ENCODE measurements at regions not wholly inside any gene's neighbourhood (a gene's known extent, or its start where the extent isn't known, plus 50 kb on each side); places are given as distances from the start of the nearest gene placed in this dataset.

DNA sequence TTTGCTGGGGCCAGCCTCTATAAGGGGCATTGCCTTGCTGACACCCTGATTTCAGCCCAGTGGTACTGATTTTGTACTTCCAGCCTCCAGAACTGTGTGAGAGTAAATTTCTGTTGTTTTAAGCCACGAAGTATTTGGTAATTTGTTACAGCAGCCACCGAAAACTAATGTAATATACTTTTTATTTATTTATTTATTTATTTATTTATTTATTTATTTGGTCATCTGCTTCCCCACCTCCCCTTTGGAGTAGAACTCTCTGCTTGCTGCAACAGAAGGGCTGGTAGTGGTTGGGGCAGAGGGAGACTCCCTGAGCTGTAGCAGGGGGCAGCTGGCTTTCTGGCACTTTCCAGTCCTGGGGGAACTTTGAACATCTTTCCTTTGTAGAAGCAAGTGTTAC lies 128.4 kb upstream of the RAG2 start:
- Histone ChIP-seq H3K4me3 (ENCODE audit: low read length) (no peak overlapping the region), H3K27ac (ENCODE audit: low read depth, low read length) (no peak overlapping the region), H3K4me1 (ENCODE audit: insufficient read depth, low read length) (no peaks in the 10 kb centered on the region), H3K9me3 (ENCODE audit: low read length) (no peaks in the 10 kb centered on the region), H3K27me3 (ENCODE audit: insufficient read depth, low read length, poor library complexity, severe bottlenecking) (no peaks in the 10 kb centered on the region), H3K36me3 (ENCODE audit: insufficient read depth, low read length) (no peaks in the 10 kb centered on the region)
- Mint-ChIP-seq H3K36me3 (peaks cover 0 to under 1% (median 0%) of the 10 kb centered on the region in 3 donors), H3K4me1 (no peaks in the 10 kb centered on the region), H3K27ac (no peak overlapping the region), H3K27me3 (peaks cover 9 to 64% of the 10 kb centered on the region in 2 donors), H3K9me3 (no peaks in the 10 kb centered on the region), H3K4me3 (no peak overlapping the region)
- no peak for DNase-seq
- CTCF ChIA-PET = no interaction called here
- POLR2A ChIA-PET = no interaction called here

DNA sequence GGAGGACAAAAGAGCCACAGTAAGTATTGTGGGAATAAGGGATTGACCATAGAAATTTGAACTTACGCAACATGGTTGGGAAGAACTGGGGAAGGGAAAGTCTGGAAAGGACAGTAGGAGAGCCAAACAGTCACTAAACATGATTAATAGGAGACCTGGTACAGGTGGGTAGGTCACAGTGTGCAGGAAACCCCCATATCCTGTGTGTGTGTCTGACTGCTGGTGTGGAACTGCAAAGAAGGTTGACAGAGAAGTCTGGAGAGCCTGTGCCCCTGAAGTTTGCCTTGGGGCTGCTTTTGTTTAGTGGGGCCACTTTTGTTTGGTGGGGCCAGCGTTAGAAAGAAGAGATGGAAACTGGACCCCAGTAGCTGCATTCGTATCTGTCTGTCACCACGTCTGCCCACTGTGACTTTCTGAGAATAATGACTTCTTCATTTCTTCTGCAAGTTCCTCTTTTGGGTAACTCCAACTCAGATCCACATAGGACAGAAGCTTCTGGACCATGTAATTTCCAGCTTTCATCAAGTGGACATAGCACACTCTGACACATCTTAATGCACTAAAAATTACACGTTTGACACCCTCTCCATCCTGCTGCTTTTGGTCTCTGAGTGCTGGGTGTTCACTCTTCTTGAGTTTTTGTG lies 126.8 kb upstream of the RAG2 start:
- POLR2A ChIA-PET = no interaction called here
- Histone ChIP-seq H3K4me1 (ENCODE audit: insufficient read depth, low read length) (no peaks in the 10 kb centered on the region), H3K27ac (ENCODE audit: low read depth, low read length) (no peak overlapping the region), H3K36me3 (ENCODE audit: insufficient read depth, low read length) (no peaks in the 10 kb centered on the region), H3K27me3 (ENCODE audit: insufficient read depth, low read length, poor library complexity, severe bottlenecking) (no peaks in the 10 kb centered on the region), H3K9me3 (ENCODE audit: low read length) (no peaks in the 10 kb centered on the region), H3K4me3 (ENCODE audit: low read length) (no peak overlapping the region)
- CTCF ChIA-PET = no interaction called here
- no peak for DNase-seq
- Mint-ChIP-seq H3K36me3 (peaks cover 0 to 2% (median 0%) of the 10 kb centered on the region in 3 donors), H3K4me3 (no peak overlapping the region), H3K27me3 (peaks cover 11 to 51% of the 10 kb centered on the region in 2 donors), H3K9me3 (no peaks in the 10 kb centered on the region), H3K27ac (no peak overlapping the region), H3K4me1 (no peaks in the 10 kb centered on the region)

DNA sequence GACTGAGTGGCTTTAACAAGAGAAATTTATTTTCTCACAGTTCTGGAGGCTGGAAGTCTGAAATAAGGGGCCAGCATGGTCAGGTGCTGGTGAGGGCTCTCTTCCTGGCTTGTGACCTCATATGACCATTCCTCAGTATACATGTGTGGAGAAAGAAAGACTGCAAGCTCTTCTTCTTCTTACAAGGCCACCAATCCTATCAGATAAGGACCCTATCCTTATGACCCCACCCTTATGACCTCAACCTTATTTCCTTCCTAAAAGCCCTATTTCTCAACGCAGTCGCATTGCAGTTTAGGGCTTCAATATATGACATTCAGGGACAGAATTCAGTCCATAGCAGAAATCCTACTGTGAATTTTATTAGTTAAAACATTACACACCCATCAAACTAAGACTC lies 124.4 kb upstream of the RAG2 start:
- ChIA-PET CTCF (interaction anchor here (2.4 kb wide), 1 partner anchor 24 kb away, joined by 7 read pairs; no protein-coding TSS in a partner anchor), POLR2A (no interaction called here)
- Histone ChIP-seq H3K27me3 (ENCODE audit: insufficient read depth, low read length, poor library complexity, severe bottlenecking) (no peaks in the 10 kb centered on the region), H3K27ac (ENCODE audit: low read depth, low read length) (no peak overlapping the region), H3K4me1 (ENCODE audit: insufficient read depth, low read length) (no peaks in the 10 kb centered on the region), H3K9me3 (ENCODE audit: low read length) (no peaks in the 10 kb centered on the region), H3K36me3 (ENCODE audit: insufficient read depth, low read length) (no peaks in the 10 kb centered on the region), H3K4me3 (ENCODE audit: low read length) (no peak overlapping the region)
- H3K36me3 Mint-ChIP-seq = peaks cover 0 to 2% (median 0%) of the 10 kb centered on the region in 3 donors
- H3K27me3 Mint-ChIP-seq = peaks cover 8 to 32% of the 10 kb centered on the region in 2 donors
- H3K4me1 Mint-ChIP-seq = no peaks in the 10 kb centered on the region
- no peak for DNase-seq
- no peak overlapping the region for H3K4me3 Mint-ChIP-seq
- no peak overlapping the region for H3K27ac Mint-ChIP-seq
- H3K9me3 Mint-ChIP-seq = no peaks in the 10 kb centered on the region

DNA sequence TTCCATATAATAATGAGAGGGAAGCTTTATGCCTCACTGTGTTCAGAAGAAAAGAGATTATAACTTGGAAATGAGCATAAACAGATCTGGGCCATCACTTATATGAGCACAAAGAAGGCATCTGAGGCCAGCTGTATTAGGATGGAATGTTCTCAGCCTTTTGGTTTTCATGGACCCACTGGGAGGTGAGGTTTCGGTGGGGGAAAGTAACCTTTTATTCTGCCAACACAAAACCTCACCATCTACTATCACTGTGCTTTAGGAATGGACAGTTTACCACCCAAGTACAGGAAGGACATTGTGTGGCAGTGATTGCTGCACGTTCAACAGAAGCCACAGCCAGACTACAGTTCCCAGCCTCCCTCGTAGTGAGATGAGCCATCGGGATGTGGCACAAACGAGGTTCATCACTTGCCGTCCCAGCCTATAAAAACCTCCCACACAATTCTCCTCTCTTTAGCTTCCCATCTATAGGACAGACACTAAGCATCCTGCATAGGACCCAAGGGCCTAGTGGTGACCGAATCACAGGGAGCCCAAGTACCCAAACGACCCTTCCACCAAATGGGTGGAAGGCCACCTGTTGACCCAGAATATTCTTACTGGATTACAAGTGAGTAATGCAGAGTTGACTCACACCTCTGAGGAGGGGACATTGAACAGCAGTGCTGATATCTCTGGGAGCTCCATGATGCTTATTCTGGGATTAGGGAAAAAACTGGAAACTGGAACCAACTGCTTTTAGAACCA lies 121.5 kb upstream of the RAG2 start:
- CTCF ChIA-PET = no interaction called here
- no peak overlapping the region for H3K4me3 Mint-ChIP-seq
- POLR2A ChIA-PET = no interaction called here

DNA sequence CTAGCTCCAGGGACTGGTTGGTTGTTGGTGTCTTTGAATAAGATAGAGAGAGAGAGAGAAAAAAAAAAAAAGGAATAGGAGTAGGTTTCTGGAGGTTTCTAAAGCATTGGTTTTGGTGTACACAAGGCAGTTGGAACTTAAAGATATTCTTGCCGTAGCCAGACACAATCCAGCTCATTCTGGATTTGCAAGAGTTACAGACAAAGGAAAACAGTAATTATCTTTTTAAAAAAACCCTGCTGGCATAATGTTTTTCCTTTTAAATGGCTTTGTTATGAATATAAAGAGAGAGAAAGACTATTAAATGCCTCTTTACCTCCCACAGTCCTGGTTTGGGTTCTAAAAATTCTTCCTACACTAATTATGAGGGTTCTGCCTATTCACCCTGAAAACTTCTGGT lies 120.4 kb upstream of the RAG2 start:
- ChIA-PET POLR2A (no interaction called here), CTCF (interaction anchor here (0.9 kb wide), 1 partner anchor 16 kb away, joined by 4 read pairs; no protein-coding TSS in a partner anchor)
- Histone ChIP-seq H3K36me3 (ENCODE audit: insufficient read depth, low read length) (no peaks in the 10 kb centered on the region), H3K4me3 (ENCODE audit: low read length) (no peak overlapping the region), H3K27ac (ENCODE audit: low read depth, low read length) (no peak overlapping the region), H3K4me1 (ENCODE audit: insufficient read depth, low read length) (no peaks in the 10 kb centered on the region), H3K27me3 (ENCODE audit: insufficient read depth, low read length, poor library complexity, severe bottlenecking) (no peaks in the 10 kb centered on the region), H3K9me3 (ENCODE audit: low read length) (no peaks in the 10 kb centered on the region)
- Mint-ChIP-seq H3K9me3 (no peaks in the 10 kb centered on the region), H3K36me3 (peaks cover 0 to 2% (median 0%) of the 10 kb centered on the region in 3 donors), H3K27ac (no peak overlapping the region), H3K4me3 (no peak overlapping the region), H3K4me1 (no peaks in the 10 kb centered on the region), H3K27me3 (peaks cover 3 to 23% of the 10 kb centered on the region in 2 donors)
- no peak for DNase-seq

More for the DNA sequence above, 121.5 kb upstream of the RAG2 start:
- Mint-ChIP-seq H3K36me3 (peaks cover 0 to 2% (median 0%) of the 10 kb centered on the region in 3 donors), H3K27ac (peak overlapping the region in 2 of 8 donors; percentile 8 to 38), H3K4me1 (no peaks in the 10 kb centered on the region), H3K9me3 (no peaks in the 10 kb centered on the region), H3K27me3 (peaks cover 4 to 19% of the 10 kb centered on the region in 2 donors)
- no peak for DNase-seq
- Histone ChIP-seq H3K4me1 (ENCODE audit: insufficient read depth, low read length) (no peaks in the 10 kb centered on the region), H3K36me3 (ENCODE audit: insufficient read depth, low read length) (no peaks in the 10 kb centered on the region), H3K27me3 (ENCODE audit: insufficient read depth, low read length, poor library complexity, severe bottlenecking) (no peaks in the 10 kb centered on the region), H3K27ac (ENCODE audit: low read depth, low read length) (no peak overlapping the region), H3K9me3 (ENCODE audit: low read length) (no peaks in the 10 kb centered on the region), H3K4me3 (ENCODE audit: low read length) (no peak overlapping the region)

DNA sequence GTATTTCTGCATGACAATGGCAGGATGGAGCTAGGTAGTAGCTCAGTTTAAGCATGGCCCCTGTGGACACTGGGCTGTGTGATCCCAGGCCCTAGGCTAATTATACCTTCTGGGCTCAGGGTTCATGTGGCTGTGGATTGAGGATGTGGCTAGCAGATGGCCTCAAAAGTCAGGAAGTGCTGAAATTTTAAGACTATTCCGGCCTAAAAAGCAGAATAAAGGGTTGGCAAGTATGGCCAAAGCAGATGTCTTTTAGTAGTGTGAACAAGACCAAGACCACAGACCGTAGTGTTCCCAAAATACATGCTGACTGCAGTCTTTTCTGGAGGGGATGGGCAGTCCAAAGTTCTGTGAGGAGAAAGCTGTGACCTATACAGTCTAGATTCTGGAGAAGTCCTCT lies 115.7 kb upstream of the RAG2 start:
- DNase-seq = no peak
- no peak overlapping the region for H3K4me3 ChIP-seq (ENCODE audit: low read length)
- Mint-ChIP-seq H3K4me3 (no peak overlapping the region), H3K36me3 (no peaks in the 10 kb centered on the region), H3K27me3 (peaks cover 2 to 34% of the 10 kb centered on the region in 2 donors), H3K4me1 (no peaks in the 10 kb centered on the region), H3K27ac (no peak overlapping the region), H3K9me3 (no peaks in the 10 kb centered on the region)
- H3K36me3 ChIP-seq (ENCODE audit: insufficient read depth, low read length) = no peaks in the 10 kb centered on the region
- no peak overlapping the region for H3K27ac ChIP-seq (ENCODE audit: low read depth, low read length)
- ChIA-PET CTCF (no interaction called here), POLR2A (no interaction called here)
- H3K9me3 ChIP-seq (ENCODE audit: low read length) = no peaks in the 10 kb centered on the region
- H3K27me3 ChIP-seq (ENCODE audit: insufficient read depth, low read length, poor library complexity, severe bottlenecking) = no peaks in the 10 kb centered on the region
- no peaks in the 10 kb centered on the region for H3K4me1 ChIP-seq (ENCODE audit: insufficient read depth, low read length)

DNA sequence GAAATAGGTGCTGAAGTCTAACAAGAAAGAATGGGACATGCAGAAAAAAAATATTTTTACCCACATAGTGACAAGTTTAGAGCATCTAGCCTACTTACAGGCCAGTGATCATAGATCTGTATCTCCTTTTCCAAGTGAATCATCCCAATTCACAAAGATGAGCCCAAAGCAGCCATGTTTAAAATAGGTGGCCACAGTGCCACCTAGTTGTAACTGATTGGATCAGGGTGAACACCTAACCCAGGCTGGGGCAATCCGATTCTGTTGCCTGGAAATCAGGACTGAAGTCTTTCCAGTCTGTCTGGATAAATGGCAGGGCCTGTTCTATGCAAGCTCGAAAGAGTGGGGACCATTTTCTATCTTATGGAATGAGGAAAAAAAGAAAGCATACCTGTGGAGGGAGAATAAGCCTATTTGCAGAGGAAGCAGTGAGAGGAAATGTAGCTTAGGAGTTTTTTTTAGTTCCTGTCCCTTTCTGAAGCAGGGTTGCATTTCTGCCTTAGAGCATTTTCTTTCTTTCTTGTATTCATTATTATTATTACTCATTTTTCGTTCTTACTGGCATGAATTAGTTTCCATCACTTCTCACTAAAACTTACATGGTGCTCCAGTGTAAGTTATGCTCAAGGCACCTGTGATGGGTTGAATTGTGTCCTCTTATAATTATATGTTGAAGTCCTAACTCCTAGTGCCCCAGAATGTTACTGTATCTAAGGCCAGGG lies 113.2 kb upstream of the RAG2 start:
- H3K9me3 Mint-ChIP-seq = no peaks in the 10 kb centered on the region
- Histone ChIP-seq H3K4me1 (ENCODE audit: insufficient read depth, low read length) (no peaks in the 10 kb centered on the region), H3K27me3 (ENCODE audit: insufficient read depth, low read length, poor library complexity, severe bottlenecking) (no peaks in the 10 kb centered on the region), H3K9me3 (ENCODE audit: low read length) (no peaks in the 10 kb centered on the region), H3K27ac (ENCODE audit: low read depth, low read length) (no peak overlapping the region), H3K4me3 (ENCODE audit: low read length) (no peak overlapping the region), H3K36me3 (ENCODE audit: insufficient read depth, low read length) (no peaks in the 10 kb centered on the region)
- no peak for DNase-seq
- H3K27me3 Mint-ChIP-seq = peaks cover 6 to 51% of the 10 kb centered on the region in 2 donors
- H3K4me3 Mint-ChIP-seq = no peak overlapping the region
- H3K4me1 Mint-ChIP-seq = no peaks in the 10 kb centered on the region
- ChIA-PET CTCF (interaction anchor here (2.0 kb wide), 1 partner anchor 36 kb away, joined by 9 read pairs; no protein-coding TSS in a partner anchor), POLR2A (no interaction called here)
- no peak overlapping the region for H3K27ac Mint-ChIP-seq
- H3K36me3 Mint-ChIP-seq = no peaks in the 10 kb centered on the region

Measured in CD8-positive, alpha-beta memory T cell (primary cell).